ENCODE measurements at regions not wholly inside any gene's neighbourhood (a gene's known extent, or its start where the extent isn't known, plus 50 kb on each side); places are given as distances from the start of the nearest gene placed in this dataset.

DNA sequence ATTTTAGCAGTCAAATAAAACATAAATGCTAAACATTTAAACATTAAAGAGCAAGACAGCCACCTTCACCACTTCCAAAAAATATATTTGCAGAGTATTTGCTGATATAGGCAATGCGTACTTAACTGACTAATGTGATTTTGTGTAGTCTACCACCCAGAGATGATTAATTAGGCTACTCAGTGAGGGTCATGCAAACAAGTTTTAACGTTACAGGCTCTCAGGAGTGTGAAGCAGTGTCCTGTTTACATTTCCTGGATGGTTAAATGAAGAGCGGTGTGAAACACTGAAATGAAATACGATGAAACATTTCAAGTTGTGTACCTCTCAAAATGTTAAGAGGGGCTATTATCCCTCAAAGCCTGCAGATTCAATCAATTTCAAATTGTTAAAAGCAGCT is 165.8 kb upstream of the LRIG3 start:
- H3K56ac ChIP-seq (ENCODE audit: extremely low read depth, insufficient read depth, low read length): no peak overlapping the region
- H2BK120ac ChIP-seq (ENCODE audit: low read depth, low read length): peak overlapping the region; percentile 48
- H3K14ac ChIP-seq (replicated peaks; ENCODE audit: low read depth, low read length): peak overlapping the region; percentile 24; the same call in 1 of the 2 replicates
- H3K27ac ChIP-seq (ENCODE audit: insufficient read depth, low read length): no peak overlapping the region
- peak overlapping the region; percentile 68 for H4K91ac ChIP-seq (ENCODE audit: insufficient read depth, low read depth, low read length)
- peak overlapping the region; percentile 85; the same call in 1 of the 2 replicates for H3K18ac ChIP-seq (ENCODE audit: low read depth, low read length)
- H3K4me3 ChIP-seq (ENCODE audit: insufficient read depth, low read depth, low read length): no peak overlapping the region
- ATAC-seq (ENCODE audit: low read depth) (no peak), DNase-seq (no peak)
- dilution Hi-C loops (cut with HindIII; ENCODE audit: low sequenced_read_pairs, unreplicated experiment) (no loop called here), intact Hi-C loops (cut with micrococcal nuclease) (loop anchor here (2.0 to 10.0 kb wide), 3 partner anchors 321 to 1103 kb away; no protein-coding TSS in a partner anchor), in situ Hi-C loops (cut with MboI; ENCODE audit: low sequenced_read_pairs) (loop anchor here (10.0 kb wide), 2 partner anchors 171 to 741 kb away; no protein-coding TSS in a partner anchor)
- H3K9me3 ChIP-seq (ENCODE audit: control insufficient read depth, insufficient read depth, low read length): no peaks in the 10 kb centered on the region
- H3K9me1 ChIP-seq (ENCODE audit: insufficient read depth, low read length): no peaks in the 10 kb centered on the region
- no TSS peak for BruUV-seq (replicated peaks)
- CTCF ChIA-PET: interaction anchor here (0.8 to 3.5 kb wide), 2 partner anchors 545 to 660 kb away, joined by 3 to 30 read pairs; no protein-coding TSS in a partner anchor
- H3K27me3 ChIP-seq (ENCODE audit: control insufficient read depth, insufficient read depth, low read length): no peaks in the 10 kb centered on the region
- no peak overlapping the region for H3K4ac ChIP-seq (ENCODE audit: low read depth, low read length)
- H2AK9ac ChIP-seq (replicated peaks; ENCODE audit: low read depth, low read length, poor library complexity): no peak overlapping the region
- H3K79me1 ChIP-seq (ENCODE audit: low read depth in 1 of 2, low read length in 2 of 2): no peaks in the 10 kb centered on the region
- H2BK5ac ChIP-seq (ENCODE audit: low read depth, low read length, poor library complexity, severe bottlenecking): no peak overlapping the region
- H2AFZ ChIP-seq (replicated peaks; ENCODE audit: low read length, poor library complexity): no peak overlapping the region
- no peaks in the 10 kb centered on the region for H4K20me1 ChIP-seq (ENCODE audit: insufficient read depth, low read length)
- H3K4me2 ChIP-seq (ENCODE audit: low read depth, low read length): no peak overlapping the region
- H3K36me3 ChIP-seq (ENCODE audit: control insufficient read depth, insufficient read depth, low read length): no peaks in the 10 kb centered on the region
- H2BK20ac ChIP-seq (ENCODE audit: low read depth, low read length): peak overlapping the region; percentile 62
- H4K8ac ChIP-seq (ENCODE audit: low read depth in 2 of 2, low read length in 2 of 2): peak overlapping the region in 1 of 2 experiments; percentile 50; a peak in 1 of 4 replicates
- 0 out of 2 replicates have a peak overlapping the region, but pooled peaks have one; percentile 47 for H2AK5ac ChIP-seq (ENCODE audit: low read depth, low read length)
- H3K23ac ChIP-seq (ENCODE audit: low read depth, low read length): peak overlapping the region; percentile 29; the same call in 1 of the 2 replicates
- POLR2A ChIA-PET (ENCODE audit: unreplicated experiment): interaction anchor here (0.6 kb wide), 1 partner anchor 46 kb away, joined by 7 read pairs; no protein-coding TSS in a partner anchor
- H3K9ac ChIP-seq (ENCODE audit: low read depth, low read length): no peak overlapping the region
- H3K4me1 ChIP-seq (ENCODE audit: control insufficient read depth, insufficient read depth, low read length): peaks cover 13% of the 10 kb centered on the region
- peak overlapping the region; percentile 88; the same call in 2 of the 3 replicates for H2BK15ac ChIP-seq (ENCODE audit: low read depth, low read length)
- peak overlapping the region; percentile 45; the same call in 1 of the 2 replicates for H4K5ac ChIP-seq (ENCODE audit: low read depth, low read length)
- TF ChIP-seq, protein P1, sequence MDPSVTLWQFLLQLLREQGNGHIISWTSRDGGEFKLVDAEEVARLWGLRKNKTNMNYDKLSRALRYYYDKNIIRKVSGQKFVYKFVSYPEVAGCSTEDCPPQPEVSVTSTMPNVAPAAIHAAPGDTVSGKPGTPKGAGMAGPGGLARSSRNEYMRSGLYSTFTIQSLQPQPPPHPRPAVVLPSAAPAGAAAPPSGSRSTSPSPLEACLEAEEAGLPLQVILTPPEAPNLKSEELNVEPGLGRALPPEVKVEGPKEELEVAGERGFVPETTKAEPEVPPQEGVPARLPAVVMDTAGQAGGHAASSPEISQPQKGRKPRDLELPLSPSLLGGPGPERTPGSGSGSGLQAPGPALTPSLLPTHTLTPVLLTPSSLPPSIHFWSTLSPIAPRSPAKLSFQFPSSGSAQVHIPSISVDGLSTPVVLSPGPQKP (IDR thresholded peaks at IDR 0.05; ENCODE audit: borderline replicate concordance, low read depth, low read length): no peak
- TF ChIP-seq MAFK (IDR thresholded peaks at IDR 0.05; ENCODE audit: low read depth, low read length) (0 out of 2 replicates have a peak, but pooled peaks have one; percentile 9), RFX5 (IDR thresholded peaks at IDR 0.05; ENCODE audit: low read depth, low read length) (no peak)
- WGBS, 2 experiments (ENCODE audit: extremely low coverage in 2 of 2, insufficient read length in 1 of 2): no CpG with 5 or more reads among the region's 4 CpGs

Data from IMR-90 (cell line).